Activated T-cell treated with anti-CD3 and anti-CD28 coated beads, Interleukin-2, amount 50 U/mL, for 48 hours (primary cell): ENCODE measurements at regions not wholly inside any gene's neighbourhood (a gene's known extent, or its start where the extent isn't known, plus 50 kb on each side); places are given as distances from the start of the nearest gene placed in this dataset.

ENCODE experiments used
- DNase-seq, 2 experiments: peaks; one replicate each; pipeline ENCODE4 v3.0.0-alpha.2; 2020

- no peak for DNase-seq
These were observed 80.0 kb downstream of the GALR1 start for GRCh38 chr18:77329651-77330050.

GRCh38 chr18:77334876-77335275 lies 85.2 kb downstream of the GALR1 start:
- no peak for DNase-seq

- DNase-seq: no peak
These were observed 88.0 kb downstream of the GALR1 start for GRCh38 chr18:77337604-77338003.

DNA sequence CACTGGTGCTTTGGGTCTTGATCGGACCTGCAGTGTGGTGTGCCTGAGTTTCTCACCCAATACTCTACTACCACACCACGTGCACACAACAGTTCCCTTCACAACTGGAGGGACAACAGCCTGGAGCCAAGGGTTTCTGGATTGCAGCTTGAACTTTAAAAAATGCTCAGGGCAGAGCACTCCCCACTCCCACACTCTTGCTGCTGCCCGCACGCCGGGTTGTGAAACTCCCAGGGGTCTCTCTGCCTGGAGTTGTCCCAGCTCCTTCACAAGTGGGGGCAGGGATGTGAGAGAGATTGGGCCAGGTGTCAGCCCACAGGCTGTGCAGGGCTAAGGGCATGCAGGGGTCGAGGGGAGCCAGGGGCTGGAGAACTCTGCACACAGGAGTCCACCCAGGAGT lies 89.4 kb downstream of the GALR1 start:
- DNase-seq: no peak

GRCh38 chr18:77339623-77340022 lies 90.0 kb downstream of the GALR1 start:
- no peak for DNase-seq

- DNase-seq: no peak
These were observed 91.2 kb downstream of the GALR1 start for GRCh38 chr18:77340815-77341214.

- DNase-seq: no peak
These were observed 92.1 kb downstream of the GALR1 start for GRCh38 chr18:77341527-77342325.

GRCh38 chr18:77342736-77343135 lies 93.1 kb downstream of the GALR1 start:
- DNase-seq: no peak

DNA sequence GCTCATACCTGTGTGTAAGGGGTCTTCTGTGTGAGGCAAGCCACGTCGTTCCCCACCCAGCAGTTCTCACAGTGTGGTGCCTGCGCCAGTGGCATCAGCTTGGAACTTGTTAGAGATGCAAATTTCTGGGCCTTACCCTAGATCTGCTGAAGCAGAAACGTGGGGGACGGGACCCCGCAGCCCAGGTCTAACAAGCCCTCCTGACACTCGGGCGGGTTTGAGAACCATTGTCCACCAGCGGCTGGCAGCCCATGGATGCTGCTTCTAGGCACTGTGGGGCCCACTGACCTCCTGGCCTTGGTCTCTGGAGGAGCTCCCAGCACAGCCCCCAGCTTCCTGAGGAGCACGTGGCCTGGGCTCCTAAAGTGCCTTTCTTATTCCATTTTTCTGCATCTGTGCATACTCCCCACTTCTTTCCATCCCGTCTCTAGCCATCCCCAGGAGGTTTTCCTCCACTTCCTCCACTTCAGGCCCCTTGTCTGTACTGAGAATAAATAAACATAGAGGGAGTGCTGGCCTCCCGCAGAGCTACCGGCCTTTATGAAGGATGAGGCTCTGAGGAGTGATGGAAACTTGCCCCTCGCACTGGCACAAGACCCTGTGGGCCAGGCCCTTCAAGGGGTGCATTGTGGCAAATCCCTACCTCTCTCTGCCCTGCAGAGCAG lies 94.3 kb downstream of the GALR1 start:
- no peak for DNase-seq

GRCh38 chr18:77344786-77345500 lies 95.3 kb downstream of the GALR1 start:
- no peak for DNase-seq

- no peak for DNase-seq
These were observed 96.7 kb downstream of the GALR1 start for GRCh38 chr18:77346208-77346810.

DNA sequence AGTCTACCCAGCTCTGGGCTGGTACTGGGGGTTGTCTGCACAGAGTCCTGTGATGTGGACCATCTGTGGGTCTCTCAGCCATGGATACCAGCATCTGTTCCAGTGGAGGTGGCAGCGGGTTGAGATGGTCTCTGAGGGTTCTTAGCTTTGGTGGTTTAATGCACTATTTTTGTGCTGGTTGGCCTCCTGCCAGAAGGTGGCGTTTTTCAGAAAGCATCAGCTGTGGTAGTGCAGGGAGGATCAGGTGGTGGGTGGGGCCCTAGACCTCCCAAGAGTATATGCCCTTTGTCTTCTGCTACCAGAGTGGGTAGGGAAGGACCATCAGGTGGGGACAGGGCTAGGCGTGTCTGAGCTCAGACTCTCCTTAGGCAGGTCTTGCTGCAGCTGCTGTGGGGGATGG lies 103.7 kb downstream of the GALR1 start:
- peak in 1 of 2 experiments; percentile 28 for DNase-seq

DNA sequence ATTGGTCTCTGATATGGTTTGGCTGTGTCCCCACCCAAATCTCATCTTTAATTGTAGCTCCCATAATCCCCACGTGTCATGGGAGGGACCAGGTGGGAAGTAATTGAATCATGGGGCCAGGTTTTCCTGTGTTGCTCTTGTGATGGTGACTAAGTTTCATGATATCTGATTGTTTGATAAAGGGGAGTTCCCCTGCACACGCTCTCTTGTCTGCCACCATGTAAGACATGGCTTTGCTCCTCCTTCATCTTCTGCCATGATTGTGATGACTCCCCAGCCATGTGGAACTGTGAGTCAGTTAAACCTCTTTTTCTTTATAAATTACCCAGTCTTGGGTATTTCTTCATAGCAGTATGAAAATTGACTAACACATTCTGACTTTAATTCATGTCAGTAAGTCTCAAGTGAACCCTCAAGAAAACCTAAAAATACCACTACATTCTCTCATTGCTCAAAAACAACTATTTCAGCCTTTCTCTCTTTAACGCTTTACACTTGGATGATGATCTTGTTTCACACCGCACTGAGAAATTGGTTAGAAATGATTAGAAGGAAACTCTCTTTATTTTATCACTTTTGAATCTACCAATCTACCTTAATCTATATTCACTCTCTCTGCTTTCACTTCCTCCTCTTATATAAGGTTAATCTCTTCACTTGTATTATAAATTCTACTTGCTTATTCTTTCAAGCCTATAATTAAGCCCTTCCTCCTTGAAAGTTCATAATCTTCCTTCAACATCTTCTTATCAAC lies 110.1 kb downstream of the GALR1 start:
- DNase-seq: no peak

- DNase-seq: no peak
These were observed 110.9 kb downstream of the GALR1 start for GRCh38 chr18:77360315-77361190.

- no peak for DNase-seq
These were observed 111.7 kb downstream of the GALR1 start for GRCh38 chr18:77361382-77361781.

DNA sequence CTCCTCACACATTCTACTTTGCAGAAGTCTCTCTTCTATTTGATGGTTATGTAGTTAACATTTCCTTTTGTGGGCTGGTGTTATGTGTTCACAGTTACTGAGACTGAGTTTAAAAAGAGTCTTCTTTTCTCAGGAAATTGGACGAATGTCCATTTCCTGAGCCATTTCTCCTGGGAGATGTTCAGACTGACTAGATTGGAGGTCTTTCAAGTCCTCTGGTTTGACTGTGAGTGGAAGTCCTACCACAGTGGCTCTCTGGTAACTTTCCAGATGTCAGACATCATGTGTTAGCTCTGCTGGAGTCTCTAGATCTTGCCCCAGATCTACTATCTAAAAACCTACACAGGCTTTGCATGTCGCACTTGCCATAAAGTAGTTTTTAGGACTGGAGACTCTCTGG lies 116.0 kb downstream of the GALR1 start:
- no peak for DNase-seq

GRCh38 chr18:77366067-77366719 lies 116.5 kb downstream of the GALR1 start:
- DNase-seq: no peak

GRCh38 chr18:77366720-77367641 lies 117.3 kb downstream of the GALR1 start:
- DNase-seq: no peak

- DNase-seq: no peak
These were observed 120.0 kb downstream of the GALR1 start for GRCh38 chr18:77369644-77370043.
